ENCODE measurements at regions not wholly inside any gene's neighbourhood (a gene's known extent, or its start where the extent isn't known, plus 50 kb on each side); places are given as distances from the start of the nearest gene placed in this dataset.

GRCh38 chr14:101113108-101113612 lies 209.6 kb upstream of the RTL1 start:
- DNase-seq (ENCODE audit: extremely low spot score): peak; percentile 72
- intact Hi-C loops (cut with DNase I): no loop called here
- H3K9me3 ChIP-seq: no peaks in the 10 kb centered on the region

DNA sequence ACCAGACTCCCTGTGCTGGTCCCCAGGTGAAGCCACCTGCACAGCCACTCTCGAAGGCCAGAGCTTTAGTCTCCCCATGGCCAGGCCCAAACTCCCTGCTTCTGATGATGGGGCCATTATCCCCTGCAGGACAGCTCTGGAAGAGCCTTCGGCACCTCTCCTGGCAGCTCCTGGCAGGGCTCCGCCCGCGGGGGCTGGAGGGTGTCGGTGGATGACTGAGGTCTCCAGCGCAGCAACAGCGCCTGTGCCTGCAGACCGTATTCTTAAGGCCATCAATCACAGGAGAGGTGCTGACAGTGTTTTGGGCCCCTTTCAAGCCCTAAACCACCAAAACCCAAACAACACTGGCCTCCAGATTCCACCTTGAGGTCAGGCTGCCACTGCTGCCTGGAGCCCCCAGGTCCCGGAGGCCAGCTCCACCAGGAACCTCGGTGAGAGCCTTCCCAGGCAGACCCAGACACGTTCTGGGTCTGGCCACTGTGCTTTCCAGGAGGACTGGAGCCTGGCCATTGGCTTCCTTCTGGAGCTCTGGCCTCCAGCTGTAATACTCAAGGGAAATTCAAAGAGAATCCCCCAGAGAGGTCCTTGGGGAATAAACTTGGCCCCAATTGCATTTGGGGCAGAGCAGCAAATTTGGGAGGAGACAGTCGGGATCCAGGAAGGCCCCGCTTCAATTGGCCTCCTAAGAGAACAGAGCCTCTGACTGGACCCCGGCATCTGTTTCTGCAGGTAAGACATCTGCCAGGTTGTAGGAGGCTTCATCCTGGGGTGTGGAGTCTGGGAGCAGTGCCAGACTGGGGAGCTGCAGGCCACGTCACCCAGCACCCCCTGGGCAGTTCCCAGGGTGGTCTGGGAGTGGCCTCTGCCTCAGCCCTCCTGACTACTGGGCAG lies 210.6 kb upstream of the RTL1 start:
- intact Hi-C loops (cut with DNase I): no loop called here
- Histone ChIP-seq H3K4me1 (no peaks in the 10 kb centered on the region), H3K36me3 (no peaks in the 10 kb centered on the region), H3K4me3 (no peak overlapping the region), H3K27ac (replicated peaks in 1 of 4) (no peak overlapping the region), H3K9me3 (no peaks in the 10 kb centered on the region), H3K27me3 (peaks cover 0 to 7% (median 0%) of the 10 kb centered on the region in 4 donors)
- TF ChIP-seq CTCF (IDR thresholded peaks at IDR 0.05): no peak
- TF ChIP-seq POLR2A (IDR thresholded peaks at IDR 0.05; ENCODE audit: low read depth): no peak
- TF ChIP-seq EP300 (IDR thresholded peaks at IDR 0.05): no peak
- peak; percentile 78 for DNase-seq (ENCODE audit: extremely low spot score)
- WGBS: 85% methylated on average over 6 of the region's 16 CpGs

More at GRCh38 chr14:101113108-101113612, 209.6 kb upstream of the RTL1 start:
- Histone ChIP-seq H3K36me3 (no peaks in the 10 kb centered on the region), H3K27ac (replicated peaks in 1 of 4) (no peak overlapping the region), H3K4me1 (no peaks in the 10 kb centered on the region), H3K27me3 (peaks cover 0 to 7% (median 0%) of the 10 kb centered on the region in 4 donors), H3K4me3 (no peak overlapping the region)
- TF ChIP-seq POLR2AphosphoS5 (IDR thresholded peaks at IDR 0.05) (no peak), POLR2A (IDR thresholded peaks at IDR 0.05; ENCODE audit: low read depth) (no peak), CTCF (IDR thresholded peaks at IDR 0.05) (no peak), EP300 (IDR thresholded peaks at IDR 0.05) (no peak)
- 96% methylated on average over 6 of the region's 9 CpGs for WGBS

DNA sequence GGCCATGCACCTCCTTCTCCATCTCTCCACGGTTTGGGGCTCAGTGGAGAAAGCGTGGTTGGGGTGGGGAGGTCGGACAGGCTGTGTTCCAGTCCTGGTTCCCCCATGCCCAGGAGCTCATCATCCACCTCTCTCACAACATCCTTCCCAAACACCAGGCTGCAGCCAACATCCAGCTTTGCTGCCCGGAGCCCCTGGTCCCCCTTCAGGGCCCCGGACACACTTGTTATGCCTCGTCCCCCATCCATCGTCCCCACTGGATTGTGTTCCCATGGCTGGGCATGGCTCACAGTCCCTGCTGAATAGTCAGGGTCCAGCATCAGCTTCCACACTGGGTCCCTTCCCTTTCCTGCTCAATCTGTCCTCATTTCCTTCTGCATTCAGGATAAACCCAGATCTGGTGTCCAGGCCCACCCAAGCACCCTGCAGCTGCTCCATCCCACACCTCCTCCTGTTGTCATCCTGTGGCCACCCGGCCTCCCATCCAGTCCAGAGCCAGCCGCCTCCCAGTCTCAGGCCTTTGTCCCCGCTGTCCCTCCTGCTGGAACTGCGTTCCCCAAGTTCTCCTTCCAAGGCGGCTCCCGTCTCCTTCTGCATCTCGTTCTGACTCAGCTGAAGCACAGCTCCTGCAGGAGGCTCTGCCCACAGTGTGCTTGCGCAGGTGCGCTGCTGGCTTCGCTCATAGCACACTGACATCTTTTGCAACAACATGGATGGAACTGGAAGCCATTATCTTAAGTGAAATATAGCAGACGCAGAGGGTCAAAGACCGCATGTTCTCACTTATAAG lies 211.4 kb upstream of the RTL1 start:
- intact Hi-C loops (cut with DNase I): no loop called here
- H3K4me3 ChIP-seq: no peak overlapping the region
- no peaks in the 10 kb centered on the region for H3K9me3 ChIP-seq
- 93% methylated on average over 18 of the region's 19 CpGs for WGBS
- H3K27me3 ChIP-seq: peaks cover 0 to 7% (median 0%) of the 10 kb centered on the region in 4 donors
- no peaks in the 10 kb centered on the region for H3K4me1 ChIP-seq
- no peaks in the 10 kb centered on the region for H3K36me3 ChIP-seq
- no peak overlapping the region for H3K27ac ChIP-seq (replicated peaks in 1 of 4)
- peak; percentile 83 for DNase-seq (ENCODE audit: extremely low spot score)
- no peak for TF ChIP-seq EP300 (IDR thresholded peaks at IDR 0.05)
- TF ChIP-seq CTCF (IDR thresholded peaks at IDR 0.05): no peak
- TF ChIP-seq POLR2AphosphoS5 (IDR thresholded peaks at IDR 0.05): no peak
- TF ChIP-seq POLR2A (IDR thresholded peaks at IDR 0.05; ENCODE audit: low read depth): no peak

DNA sequence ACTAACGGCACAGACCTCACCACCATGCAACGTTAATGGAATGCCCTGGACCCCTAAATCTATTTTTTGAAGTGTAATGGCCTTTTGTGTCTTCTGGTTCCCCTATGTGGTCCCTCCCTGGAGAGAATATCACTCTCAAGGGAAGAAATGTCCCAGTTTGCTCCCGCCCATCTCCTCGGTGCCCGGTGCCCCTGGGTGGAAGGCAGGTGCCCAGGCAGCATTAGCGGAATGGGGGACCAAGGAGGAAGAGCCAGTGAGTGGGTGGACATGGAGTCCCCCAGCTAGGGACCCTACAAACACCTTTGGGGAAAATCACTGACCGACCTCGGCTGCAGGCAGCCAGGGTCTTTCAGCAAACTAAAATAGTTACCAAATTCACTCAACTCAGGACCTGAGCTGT lies 212.1 kb upstream of the RTL1 start:
- intact Hi-C loops (cut with DNase I): no loop called here
- no peaks in the 10 kb centered on the region for H3K36me3 ChIP-seq
- H3K9me3 ChIP-seq: no peaks in the 10 kb centered on the region
- DNase-seq (ENCODE audit: extremely low spot score): peak; percentile 66
- TF ChIP-seq EP300 (IDR thresholded peaks at IDR 0.05) (no peak), CTCF (IDR thresholded peaks at IDR 0.05) (no peak), POLR2AphosphoS5 (IDR thresholded peaks at IDR 0.05) (no peak), POLR2A (IDR thresholded peaks at IDR 0.05; ENCODE audit: low read depth) (no peak)
- H3K27me3 ChIP-seq: peaks cover 0 to 7% (median 0%) of the 10 kb centered on the region in 4 donors
- WGBS: 91% methylated on average over 8 of the region's 8 CpGs
- H3K4me3 ChIP-seq: no peak overlapping the region
- H3K4me1 ChIP-seq: no peaks in the 10 kb centered on the region
- no peak overlapping the region for H3K27ac ChIP-seq (replicated peaks in 1 of 4)
